ENCODE measurements at regions not wholly inside any gene's neighbourhood (a gene's known extent, or its start where the extent isn't known, plus 50 kb on each side); places are given as distances from the start of the nearest gene placed in this dataset.

DNA sequence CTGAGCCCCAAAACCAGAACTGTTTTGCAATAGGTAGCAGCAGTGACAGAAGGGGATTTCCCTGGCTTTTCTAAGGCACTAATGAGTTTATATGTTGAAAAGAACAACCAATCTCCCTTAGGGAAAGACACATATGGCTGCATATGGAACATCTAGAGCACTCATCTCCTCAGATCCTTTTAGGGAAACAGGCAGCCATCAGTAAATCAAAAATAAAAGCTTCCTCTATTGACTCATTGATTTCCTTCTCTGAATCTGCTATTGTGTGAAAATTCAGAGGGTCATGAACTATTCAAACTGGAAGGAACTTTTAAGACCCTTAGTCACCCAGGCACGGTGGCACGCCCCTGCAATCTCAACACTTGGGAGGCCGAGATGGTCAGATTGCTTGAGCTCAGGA lies 110.9 kb upstream of the NANOS1 start:
- Mint-ChIP-seq H3K9me3 (no peaks in the 10 kb centered on the region), H3K36me3 (ENCODE audit: low read depth) (no peaks in the 10 kb centered on the region), H3K27me3 (ENCODE audit: low read depth) (peaks cover 1% of the 10 kb centered on the region), H3K4me1 (peaks cover 13% of the 10 kb centered on the region), H3K27ac (no peak overlapping the region), H3K4me3 (no peak overlapping the region)
- TF ChIP-seq CTCF (IDR thresholded peaks at IDR 0.05; ENCODE audit: unreplicated experiment in 3 of 3): no peak

GRCh38 chr10:118920206-118920605 lies 109.3 kb upstream of the NANOS1 start:
- Mint-ChIP-seq H3K36me3 (ENCODE audit: low read depth) (no peaks in the 10 kb centered on the region), H3K9me3 (no peaks in the 10 kb centered on the region), H3K27ac (no peak overlapping the region), H3K27me3 (ENCODE audit: low read depth) (peaks cover 4% of the 10 kb centered on the region), H3K4me1 (no peaks in the 10 kb centered on the region), H3K4me3 (no peak overlapping the region)
- TF ChIP-seq CTCF (IDR thresholded peaks at IDR 0.05; ENCODE audit: unreplicated experiment in 3 of 3): no peak

- H3K27me3 Mint-ChIP-seq (ENCODE audit: low read depth): peaks cover 4% of the 10 kb centered on the region
- peak overlapping the region in 1 of 3 experiments; percentile 23 for H3K27ac Mint-ChIP-seq
- TF ChIP-seq CTCF (IDR thresholded peaks at IDR 0.05; ENCODE audit: unreplicated experiment in 3 of 3): no peak
- no peaks in the 10 kb centered on the region for H3K36me3 Mint-ChIP-seq (ENCODE audit: low read depth)
- no peaks in the 10 kb centered on the region for H3K4me1 Mint-ChIP-seq
- no peak overlapping the region for H3K4me3 Mint-ChIP-seq
- no peaks in the 10 kb centered on the region for H3K9me3 Mint-ChIP-seq
Measured at GRCh38 chr10:118922226-118922625, 107.3 kb upstream of the NANOS1 start.

- H3K4me1 Mint-ChIP-seq: no peaks in the 10 kb centered on the region
- H3K36me3 Mint-ChIP-seq (ENCODE audit: low read depth): no peaks in the 10 kb centered on the region
- peaks cover 4% of the 10 kb centered on the region for H3K27me3 Mint-ChIP-seq (ENCODE audit: low read depth)
- H3K9me3 Mint-ChIP-seq: no peaks in the 10 kb centered on the region
- no peak for TF ChIP-seq CTCF (IDR thresholded peaks at IDR 0.05; ENCODE audit: unreplicated experiment in 3 of 3)
- H3K27ac Mint-ChIP-seq: no peak overlapping the region
- no peak overlapping the region for H3K4me3 Mint-ChIP-seq
Measured at GRCh38 chr10:118922972-118923371, 106.5 kb upstream of the NANOS1 start.

DNA sequence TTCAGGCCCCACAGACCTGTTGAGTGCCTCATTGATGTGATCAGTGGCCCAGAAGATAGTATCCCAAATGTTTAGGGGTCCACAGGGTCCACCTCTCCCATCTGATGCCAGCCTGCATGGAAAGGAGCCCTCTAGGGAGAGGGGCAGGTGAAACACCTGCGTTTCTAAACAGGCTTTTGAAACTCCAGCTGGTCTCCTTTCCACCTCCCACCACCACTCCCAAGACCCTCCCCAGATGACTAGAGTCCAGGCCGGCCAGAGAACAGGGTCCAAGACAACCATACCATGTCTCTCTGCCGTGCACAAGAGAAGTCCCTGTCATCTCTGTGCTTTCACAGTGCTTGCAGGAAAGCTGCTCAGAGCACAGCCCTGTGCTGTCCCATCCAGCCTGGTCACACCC lies 105.0 kb upstream of the NANOS1 start:
- Mint-ChIP-seq H3K36me3 (ENCODE audit: low read depth) (no peaks in the 10 kb centered on the region), H3K9me3 (peaks cover 3% of the 10 kb centered on the region), H3K27me3 (ENCODE audit: low read depth) (peaks cover 4% of the 10 kb centered on the region), H3K4me1 (no peaks in the 10 kb centered on the region), H3K4me3 (no peak overlapping the region), H3K27ac (no peak overlapping the region)
- TF ChIP-seq CTCF (IDR thresholded peaks at IDR 0.05; ENCODE audit: unreplicated experiment in 3 of 3): no peak

DNA sequence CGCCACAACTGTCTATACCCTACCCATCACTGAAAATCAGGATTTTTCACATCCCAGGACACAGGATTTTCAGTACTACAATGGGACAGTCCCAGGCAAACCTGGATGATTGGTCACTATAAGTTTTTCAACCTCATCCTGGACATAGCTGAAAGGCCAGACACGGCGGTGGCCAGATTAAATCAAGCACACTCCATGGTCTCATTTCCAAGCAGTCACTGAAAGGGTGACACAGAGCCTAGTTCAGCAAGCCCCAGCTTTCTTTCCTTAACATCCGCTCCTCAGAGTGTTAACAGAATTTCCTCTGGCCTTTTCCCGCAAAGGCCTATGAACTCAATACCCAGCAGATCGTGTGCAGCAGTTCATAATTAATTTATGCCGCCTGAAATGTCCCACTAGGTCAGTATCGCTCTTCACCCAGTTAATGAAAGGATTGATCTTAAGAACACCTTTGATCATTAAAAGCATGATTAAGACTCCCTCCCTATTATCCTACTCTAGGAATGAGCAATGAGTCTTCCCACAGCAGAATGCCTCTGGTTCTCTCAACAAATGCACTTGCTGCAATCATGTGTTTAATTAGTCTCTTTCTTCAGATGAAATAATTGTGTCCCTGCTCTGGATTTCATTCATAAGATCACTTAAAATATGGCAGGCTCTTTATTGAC lies 104.0 kb upstream of the NANOS1 start:
- Mint-ChIP-seq H3K4me3 (no peak overlapping the region), H3K27ac (no peak overlapping the region), H3K4me1 (no peaks in the 10 kb centered on the region), H3K27me3 (ENCODE audit: low read depth) (peaks cover 5% of the 10 kb centered on the region), H3K36me3 (ENCODE audit: low read depth) (no peaks in the 10 kb centered on the region), H3K9me3 (peaks cover 8% of the 10 kb centered on the region)
- TF ChIP-seq CTCF (IDR thresholded peaks at IDR 0.05; ENCODE audit: unreplicated experiment in 3 of 3): no peak
